Suppressor macrophage (primary cell): ENCODE measurements at regions not wholly inside any gene's neighbourhood (a gene's known extent, or its start where the extent isn't known, plus 50 kb on each side); places are given as distances from the start of the nearest gene placed in this dataset.

Experiments used
- DNase-seq, 4 experiments: peaks; one replicate each; pipeline ENCODE4 v3.0.0-alpha.2; 2020 to 2022

- no peak for DNase-seq
These were observed 113.4 kb downstream of the SPTSSA start for GRCh38 chr14:34348592-34348991.

GRCh38 chr14:34347683-34348082 is 114.4 kb downstream of the SPTSSA start:
- DNase-seq: no peak

- no peak for DNase-seq
These were observed 116.1 kb downstream of the SPTSSA start for GRCh38 chr14:34345718-34346465.

GRCh38 chr14:34344318-34344717 is 117.7 kb downstream of the SPTSSA start:
- no peak for DNase-seq

GRCh38 chr14:34340025-34340625 is 121.9 kb downstream of the SPTSSA start:
- no peak for DNase-seq

- no peak for DNase-seq
These were observed 124.0 kb downstream of the SPTSSA start for GRCh38 chr14:34338056-34338455.

GRCh38 chr14:34336501-34336900 is 125.5 kb downstream of the SPTSSA start:
- DNase-seq: no peak

- no peak for DNase-seq
These were observed 126.1 kb downstream of the SPTSSA start for GRCh38 chr14:34335968-34336367.

- no peak for DNase-seq
These were observed 127.7 kb downstream of the SPTSSA start for GRCh38 chr14:34334329-34334728.

- DNase-seq: peak; percentile 61 to 84 (median 74)
These were observed 130.1 kb downstream of the SPTSSA start for GRCh38 chr14:34331728-34332623.

GRCh38 chr14:34330846-34331245 is 131.2 kb downstream of the SPTSSA start:
- no peak for DNase-seq

GRCh38 chr14:34329301-34329700 is 132.7 kb downstream of the SPTSSA start:
- DNase-seq: no peak

GRCh38 chr14:34328178-34328577 is 133.9 kb downstream of the SPTSSA start:
- no peak for DNase-seq

GRCh38 chr14:34325493-34325892 is 136.5 kb downstream of the SPTSSA start:
- DNase-seq: no peak

- DNase-seq: peak; percentile 18 to 64 (median 36)
These were observed 137.7 kb downstream of the SPTSSA start for GRCh38 chr14:34324363-34324795.

GRCh38 chr14:34322940-34323418 is 139.1 kb downstream of the SPTSSA start:
- peak; percentile 72 to 86 (median 80) for DNase-seq

GRCh38 chr14:34319140-34319539 is 142.9 kb downstream of the SPTSSA start:
- no peak for DNase-seq

- no peak for DNase-seq
These were observed 144.0 kb downstream of the SPTSSA start for GRCh38 chr14:34318014-34318413.

GRCh38 chr14:34310724-34311123 is 151.3 kb downstream of the SPTSSA start:
- no peak for DNase-seq

GRCh38 chr14:34303811-34304210 is 158.2 kb downstream of the SPTSSA start:
- DNase-seq: no peak

GRCh38 chr14:34302654-34303053 is 159.4 kb downstream of the SPTSSA start:
- no peak for DNase-seq

GRCh38 chr14:34300882-34301734 is 160.9 kb downstream of the SPTSSA start:
- peak in 3 of 4 experiments; percentile 7 to 43 (median 21) for DNase-seq
